ENCODE measurements at regions not wholly inside any gene's neighbourhood (a gene's known extent, or its start where the extent isn't known, plus 50 kb on each side); places are given as distances from the start of the nearest gene placed in this dataset.

DNA sequence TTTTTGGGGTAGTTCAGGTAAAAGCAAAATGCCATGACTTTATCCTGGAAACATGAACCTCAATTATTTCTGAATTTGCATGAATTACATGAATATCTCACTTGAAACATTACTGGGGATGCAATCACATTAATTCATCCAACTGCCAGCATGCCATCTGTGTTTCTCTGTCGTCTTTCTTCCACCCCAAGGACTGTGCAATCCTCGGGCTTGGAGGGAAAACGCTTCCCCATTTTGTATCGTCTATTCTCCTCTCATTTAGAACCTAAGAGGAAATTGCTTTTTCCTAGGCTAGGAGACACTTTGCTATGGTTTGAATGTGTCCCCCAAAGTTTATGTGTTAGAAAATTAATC, 109.4 kb downstream of the SQOR start:
- TF ChIP-seq, protein P1, sequence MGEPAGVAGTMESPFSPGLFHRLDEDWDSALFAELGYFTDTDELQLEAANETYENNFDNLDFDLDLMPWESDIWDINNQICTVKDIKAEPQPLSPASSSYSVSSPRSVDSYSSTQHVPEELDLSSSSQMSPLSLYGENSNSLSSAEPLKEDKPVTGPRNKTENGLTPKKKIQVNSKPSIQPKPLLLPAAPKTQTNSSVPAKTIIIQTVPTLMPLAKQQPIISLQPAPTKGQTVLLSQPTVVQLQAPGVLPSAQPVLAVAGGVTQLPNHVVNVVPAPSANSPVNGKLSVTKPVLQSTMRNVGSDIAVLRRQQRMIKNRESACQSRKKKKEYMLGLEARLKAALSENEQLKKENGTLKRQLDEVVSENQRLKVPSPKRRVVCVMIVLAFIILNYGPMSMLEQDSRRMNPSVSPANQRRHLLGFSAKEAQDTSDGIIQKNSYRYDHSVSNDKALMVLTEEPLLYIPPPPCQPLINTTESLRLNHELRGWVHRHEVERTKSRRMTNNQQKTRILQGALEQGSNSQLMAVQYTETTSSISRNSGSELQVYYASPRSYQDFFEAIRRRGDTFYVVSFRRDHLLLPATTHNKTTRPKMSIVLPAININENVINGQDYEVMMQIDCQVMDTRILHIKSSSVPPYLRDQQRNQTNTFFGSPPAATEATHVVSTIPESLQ (CRISPR knock-in tag; IDR thresholded peaks at IDR 0.05): no peak
- TF ChIP-seq MXD4 (CRISPR knock-in tag; IDR thresholded peaks at IDR 0.05; ENCODE audit: borderline replicate concordance): no peak
- TF ChIP-seq, protein P2, sequence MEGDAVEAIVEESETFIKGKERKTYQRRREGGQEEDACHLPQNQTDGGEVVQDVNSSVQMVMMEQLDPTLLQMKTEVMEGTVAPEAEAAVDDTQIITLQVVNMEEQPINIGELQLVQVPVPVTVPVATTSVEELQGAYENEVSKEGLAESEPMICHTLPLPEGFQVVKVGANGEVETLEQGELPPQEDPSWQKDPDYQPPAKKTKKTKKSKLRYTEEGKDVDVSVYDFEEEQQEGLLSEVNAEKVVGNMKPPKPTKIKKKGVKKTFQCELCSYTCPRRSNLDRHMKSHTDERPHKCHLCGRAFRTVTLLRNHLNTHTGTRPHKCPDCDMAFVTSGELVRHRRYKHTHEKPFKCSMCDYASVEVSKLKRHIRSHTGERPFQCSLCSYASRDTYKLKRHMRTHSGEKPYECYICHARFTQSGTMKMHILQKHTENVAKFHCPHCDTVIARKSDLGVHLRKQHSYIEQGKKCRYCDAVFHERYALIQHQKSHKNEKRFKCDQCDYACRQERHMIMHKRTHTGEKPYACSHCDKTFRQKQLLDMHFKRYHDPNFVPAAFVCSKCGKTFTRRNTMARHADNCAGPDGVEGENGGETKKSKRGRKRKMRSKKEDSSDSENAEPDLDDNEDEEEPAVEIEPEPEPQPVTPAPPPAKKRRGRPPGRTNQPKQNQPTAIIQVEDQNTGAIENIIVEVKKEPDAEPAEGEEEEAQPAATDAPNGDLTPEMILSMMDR (IDR thresholded peaks at IDR 0.05): no peak
- TF ChIP-seq ATF1 (CRISPR knock-in tag; IDR thresholded peaks at IDR 0.05): no peak
- TF ChIP-seq USF2 (CRISPR knock-in tag; IDR thresholded peaks at IDR 0.05): no peak
- TF ChIP-seq SMAD3 (CRISPR knock-in tag; IDR thresholded peaks at IDR 0.05; ENCODE audit: borderline replicate concordance): no peak
- no peak for TF ChIP-seq ATF2 (CRISPR knock-in tag; IDR thresholded peaks at IDR 0.05; ENCODE audit: borderline replicate concordance, low read depth)
- TF ChIP-seq, protein P3, sequence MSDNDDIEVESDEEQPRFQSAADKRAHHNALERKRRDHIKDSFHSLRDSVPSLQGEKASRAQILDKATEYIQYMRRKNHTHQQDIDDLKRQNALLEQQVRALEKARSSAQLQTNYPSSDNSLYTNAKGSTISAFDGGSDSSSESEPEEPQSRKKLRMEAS (CRISPR knock-in tag; IDR thresholded peaks at IDR 0.05): no peak
- TF ChIP-seq GABPB1 (CRISPR knock-in tag; IDR thresholded peaks at IDR 0.05): no peak
- TF ChIP-seq JUN (CRISPR knock-in tag; IDR thresholded peaks at IDR 0.05): no peak
- TF ChIP-seq SP1 (CRISPR knock-in tag; conservative IDR thresholded peaks at IDR 0.05): no peak
- TF ChIP-seq, protein P4, sequence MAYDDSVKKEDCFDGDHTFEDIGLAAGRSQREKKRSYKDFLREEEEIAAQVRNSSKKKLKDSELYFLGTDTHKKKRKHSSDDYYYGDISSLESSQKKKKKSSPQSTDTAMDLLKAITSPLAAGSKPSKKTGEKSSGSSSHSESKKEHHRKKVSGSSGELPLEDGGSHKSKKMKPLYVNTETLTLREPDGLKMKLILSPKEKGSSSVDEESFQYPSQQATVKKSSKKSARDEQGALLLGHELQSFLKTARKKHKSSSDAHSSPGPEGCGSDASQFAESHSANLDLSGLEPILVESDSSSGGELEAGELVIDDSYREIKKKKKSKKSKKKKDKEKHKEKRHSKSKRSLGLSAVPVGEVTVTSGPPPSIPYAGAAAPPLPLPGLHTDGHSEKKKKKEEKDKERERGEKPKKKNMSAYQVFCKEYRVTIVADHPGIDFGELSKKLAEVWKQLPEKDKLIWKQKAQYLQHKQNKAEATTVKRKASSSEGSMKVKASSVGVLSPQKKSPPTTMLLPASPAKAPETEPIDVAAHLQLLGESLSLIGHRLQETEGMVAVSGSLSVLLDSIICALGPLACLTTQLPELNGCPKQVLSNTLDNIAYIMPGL (CRISPR knock-in tag; IDR thresholded peaks at IDR 0.05): no peak
- TF ChIP-seq IRF2 (CRISPR knock-in tag; IDR thresholded peaks at IDR 0.05; ENCODE audit: borderline replicate concordance, low read depth): no peak

Measured in WTC11 (cell line).